Stimulated activated CD8-positive, alpha-beta memory T cell treated with anti-CD3 and anti-CD28 coated beads, Interleukin-12 subunit alpha, Interleukin-12 subunit beta, amount 100 ng/mL, for 24 hours (primary cell): ENCODE measurements at regions not wholly inside any gene's neighbourhood (a gene's known extent, or its start where the extent isn't known, plus 50 kb on each side); places are given as distances from the start of the nearest gene placed in this dataset.

Experiments
- DNase-seq: peaks from one replicate; pipeline ENCODE4 v3.0.0-alpha.2; 2020; ENCODE audit errors: extremely low read depth

GRCh38 chr2:71937396-71937795, 210.3 kb downstream of the CYP26B1 start:
- DNase-seq: no peak

- no peak for DNase-seq
Observed at GRCh38 chr2:71936076-71937030, 211.3 kb downstream of the CYP26B1 start.

GRCh38 chr2:71935262-71935848, 212.3 kb downstream of the CYP26B1 start:
- DNase-seq: no peak

- no peak for DNase-seq
Observed at GRCh38 chr2:71934595-71935261, 212.9 kb downstream of the CYP26B1 start.

GRCh38 chr2:71934320-71934593, 213.4 kb downstream of the CYP26B1 start:
- DNase-seq: no peak

- DNase-seq: no peak
Observed at GRCh38 chr2:71933467-71934319, 214.0 kb downstream of the CYP26B1 start.

- no peak for DNase-seq
Observed at GRCh38 chr2:71932780-71933466, 214.7 kb downstream of the CYP26B1 start.

- DNase-seq: no peak
Observed at GRCh38 chr2:71932037-71932779, 215.5 kb downstream of the CYP26B1 start.

GRCh38 chr2:71930049-71930681, 217.5 kb downstream of the CYP26B1 start:
- DNase-seq: no peak

- no peak for DNase-seq
Observed at GRCh38 chr2:71929482-71929772, 218.2 kb downstream of the CYP26B1 start.

- no peak for DNase-seq
Observed at GRCh38 chr2:71928734-71929481, 218.8 kb downstream of the CYP26B1 start.

- DNase-seq: no peak
Observed at GRCh38 chr2:71927757-71928715, 219.6 kb downstream of the CYP26B1 start.

- DNase-seq: no peak
Observed at GRCh38 chr2:71926876-71927756, 220.5 kb downstream of the CYP26B1 start.

- no peak for DNase-seq
Observed at GRCh38 chr2:71926089-71926447, 221.6 kb downstream of the CYP26B1 start.

- DNase-seq: no peak
Observed at GRCh38 chr2:71925268-71926088, 222.2 kb downstream of the CYP26B1 start.

GRCh38 chr2:71923887-71924533, 223.7 kb downstream of the CYP26B1 start:
- DNase-seq: peak; percentile 5
